ENCODE measurements at regions not wholly inside any gene's neighbourhood (a gene's known extent, or its start where the extent isn't known, plus 50 kb on each side); places are given as distances from the start of the nearest gene placed in this dataset.

- H3K9me3 ChIP-seq (replicated peaks; ENCODE audit: control insufficient read depth, insufficient read depth, low read length), result no peaks in the 10 kb centered on the region
- H3K79me2 ChIP-seq (ENCODE audit: control insufficient read depth, insufficient read depth, low read length), result no peaks in the 10 kb centered on the region
- intact Hi-C loops (cut with micrococcal nuclease), result no loop called here
- no TSS peak for BruUV-seq (replicated peaks)
- no peaks in the 10 kb centered on the region for H4K20me1 ChIP-seq (replicated peaks; ENCODE audit: control insufficient read depth, extremely low read depth, insufficient read depth, low read length)
- no peaks in the 10 kb centered on the region for H3K27me3 ChIP-seq (ENCODE audit: control insufficient read depth in 2 of 2, insufficient read depth in 2 of 2, low read length in 2 of 2)
- H3K9ac ChIP-seq (replicated peaks; ENCODE audit: extremely low read depth, insufficient read depth, low read length), result no peak overlapping the region
- FAIRE-seq, result no peak
- dilution Hi-C loops (cut with MboI; ENCODE audit: extremely low pct_ligation_motif_present, low sequenced_read_pairs), result no loop called here
- ChIA-PET POLR2A (no interaction called here), CTCF (interaction anchor here (0.8 kb wide), 1 partner anchor 362 kb away, joined by 3 read pairs; no protein-coding TSS in a partner anchor)
- no peak for TF ChIP-seq POLR2A (IDR thresholded peaks at IDR 0.05; ENCODE audit: low read depth, low read length)
- no peak for TF ChIP-seq EZH2 (IDR thresholded peaks at IDR 0.05; ENCODE audit: borderline replicate concordance, low read depth, low read length, severe bottlenecking)
- TF ChIP-seq FOS (IDR thresholded peaks at IDR 0.05; ENCODE audit: borderline replicate concordance, insufficient read depth, low read length), result no peak
- no peak for TF ChIP-seq MYC (IDR thresholded peaks at IDR 0.05; ENCODE audit: low read depth, low read length)
- no peak for TF ChIP-seq JUN (IDR thresholded peaks at IDR 0.05; ENCODE audit: borderline replicate concordance, insufficient read depth, insufficient read length, low read depth)
- no peak for TF ChIP-seq CTCF (IDR thresholded peaks at IDR 0.05; ENCODE audit: extremely low read depth in 1 of 2, insufficient read depth in 1 of 2, low read depth in 1 of 2, low read length in 2 of 2)
- TF ChIP-seq MAX (IDR thresholded peaks at IDR 0.05; ENCODE audit: insufficient read depth, insufficient read length), result no peak
- no peak for TF ChIP-seq GATA2 (IDR thresholded peaks at IDR 0.05; ENCODE audit: insufficient read depth, insufficient read length, low read depth, low read length)
- no peak for TF ChIP-seq POLR2AphosphoS5 (IDR thresholded peaks at IDR 0.05; ENCODE audit: insufficient read depth, low read depth, low read length)
- no peak for DNase-seq (ENCODE audit: low read depth, low spot score)
- no peak overlapping the region for H3K4me3 ChIP-seq (replicated peaks in 1 of 3; ENCODE audit: insufficient read depth in 1 of 3, low read depth in 1 of 3, low read length in 3 of 3)
- H3K4me2 ChIP-seq (ENCODE audit: insufficient read depth, low read length), result no peak overlapping the region
- no peaks in the 10 kb centered on the region for H3K9me1 ChIP-seq (replicated peaks; ENCODE audit: control insufficient read depth, extremely low read depth, insufficient read depth, low read length)
- no peak overlapping the region for H2AFZ ChIP-seq (ENCODE audit: low read depth, low read length)
- H3K36me3 ChIP-seq (ENCODE audit: control insufficient read depth in 2 of 2, extremely low read depth in 1 of 2, insufficient read depth in 2 of 2, low read length in 2 of 2), result no peaks in the 10 kb centered on the region
- no peaks in the 10 kb centered on the region for H3K4me1 ChIP-seq (ENCODE audit: control insufficient read depth, extremely low read depth, insufficient read depth, low read length)
- no peak overlapping the region for H3K27ac ChIP-seq (ENCODE audit: insufficient read depth, low read depth, low read length)
These were observed 203.6 kb upstream of the MEF2C start for GRCh38 chr5:89086390-89087086.

Measured in endothelial cell of umbilical vein (primary cell).